ENCODE measurements at regions not wholly inside any gene's neighbourhood (a gene's known extent, or its start where the extent isn't known, plus 50 kb on each side); places are given as distances from the start of the nearest gene placed in this dataset.

DNA sequence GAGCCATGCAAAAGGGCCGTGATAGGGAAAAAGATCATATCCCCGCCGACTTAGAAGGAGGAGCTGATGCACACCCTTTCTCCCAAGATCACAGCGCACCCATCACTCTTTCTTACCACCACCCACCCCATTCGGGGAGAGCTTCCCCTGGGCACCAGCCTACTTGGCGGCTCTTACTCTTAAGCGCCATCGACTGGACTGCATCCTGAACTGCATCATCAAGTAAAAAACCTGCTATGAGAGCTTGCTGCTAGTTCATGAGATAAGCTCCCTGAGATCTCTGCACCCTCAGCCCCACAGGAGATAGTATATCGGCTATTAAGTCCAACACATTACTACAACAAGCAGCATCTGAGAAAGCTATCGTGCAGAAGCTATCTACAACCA lies 125.1 kb downstream of the BARHL2 start:
- Histone ChIP-seq H3K27ac (no peak overlapping the region), H3K9me3 (peaks cover 14% of the 10 kb centered on the region), H3K4me1 (no peaks in the 10 kb centered on the region), H3K27me3 (no peaks in the 10 kb centered on the region), H3K36me3 (no peaks in the 10 kb centered on the region), H3K4me3 (no peak overlapping the region)
- 65% methylated on average over 10 of the region's 10 CpGs for WGBS
- DNase-seq (ENCODE audit: low spot score in 2 of 2): no peak
- TF ChIP-seq POLR2A (IDR thresholded peaks at IDR 0.05): no peak
- TF ChIP-seq, protein P1, sequence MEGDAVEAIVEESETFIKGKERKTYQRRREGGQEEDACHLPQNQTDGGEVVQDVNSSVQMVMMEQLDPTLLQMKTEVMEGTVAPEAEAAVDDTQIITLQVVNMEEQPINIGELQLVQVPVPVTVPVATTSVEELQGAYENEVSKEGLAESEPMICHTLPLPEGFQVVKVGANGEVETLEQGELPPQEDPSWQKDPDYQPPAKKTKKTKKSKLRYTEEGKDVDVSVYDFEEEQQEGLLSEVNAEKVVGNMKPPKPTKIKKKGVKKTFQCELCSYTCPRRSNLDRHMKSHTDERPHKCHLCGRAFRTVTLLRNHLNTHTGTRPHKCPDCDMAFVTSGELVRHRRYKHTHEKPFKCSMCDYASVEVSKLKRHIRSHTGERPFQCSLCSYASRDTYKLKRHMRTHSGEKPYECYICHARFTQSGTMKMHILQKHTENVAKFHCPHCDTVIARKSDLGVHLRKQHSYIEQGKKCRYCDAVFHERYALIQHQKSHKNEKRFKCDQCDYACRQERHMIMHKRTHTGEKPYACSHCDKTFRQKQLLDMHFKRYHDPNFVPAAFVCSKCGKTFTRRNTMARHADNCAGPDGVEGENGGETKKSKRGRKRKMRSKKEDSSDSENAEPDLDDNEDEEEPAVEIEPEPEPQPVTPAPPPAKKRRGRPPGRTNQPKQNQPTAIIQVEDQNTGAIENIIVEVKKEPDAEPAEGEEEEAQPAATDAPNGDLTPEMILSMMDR (IDR thresholded peaks at IDR 0.05): no peak
- no peak for TF ChIP-seq EP300 (IDR thresholded peaks at IDR 0.05)
- no peak for TF ChIP-seq POLR2AphosphoS5 (IDR thresholded peaks at IDR 0.05)

DNA sequence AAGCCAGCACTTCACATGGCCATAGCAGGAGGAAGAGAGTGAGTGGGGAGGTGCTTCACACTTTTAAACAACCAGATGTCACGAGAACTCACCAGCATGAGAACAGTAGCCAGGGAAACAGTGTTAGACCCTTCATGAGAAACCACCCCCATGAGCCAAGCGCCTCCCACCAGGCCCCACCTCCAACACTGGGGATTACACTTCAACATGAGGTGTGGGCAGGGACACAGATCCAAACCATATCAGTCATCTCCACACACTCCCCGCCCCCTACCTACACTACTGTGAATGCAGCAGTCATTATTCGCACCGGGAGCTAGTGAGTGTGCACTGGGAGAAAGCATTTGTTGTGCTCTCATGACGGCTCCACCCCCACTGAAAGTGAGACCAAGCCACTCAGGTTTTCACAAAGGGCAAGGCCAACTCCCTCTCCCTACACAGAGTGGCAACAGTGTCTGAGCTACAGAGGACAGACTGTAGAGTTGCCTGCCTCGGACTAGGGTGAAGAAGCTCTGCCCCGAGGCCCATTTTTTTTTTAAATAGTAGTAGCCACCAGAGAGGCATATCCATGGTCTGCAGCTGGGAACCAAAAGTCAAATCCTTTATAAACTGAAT lies 125.6 kb downstream of the BARHL2 start:
- 58% methylated on average over 7 of the region's 8 CpGs for WGBS
- no peak overlapping the region for H3K27ac ChIP-seq

DNA sequence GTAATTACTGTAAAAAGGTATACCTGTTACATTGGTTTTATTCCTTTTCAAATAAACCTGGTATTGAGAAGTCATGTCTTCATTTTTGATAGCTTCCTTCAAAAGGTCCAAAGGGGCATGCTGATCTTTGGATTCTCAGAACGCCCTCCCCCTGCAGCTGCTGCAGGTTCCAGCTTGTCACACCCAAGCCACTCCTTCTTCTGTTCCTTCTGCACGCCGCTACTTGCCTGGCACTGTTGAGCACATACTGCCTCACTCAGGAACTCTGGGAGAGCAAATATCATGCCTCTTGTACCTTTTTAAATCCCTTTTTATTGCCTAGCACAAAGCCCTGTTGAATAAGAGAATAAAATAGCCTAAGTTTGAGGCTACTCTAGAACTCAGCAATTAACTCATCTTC lies 136.9 kb downstream of the BARHL2 start:
- TF ChIP-seq, protein P1 (IDR thresholded peaks at IDR 0.05): no peak
- TF ChIP-seq EP300 (IDR thresholded peaks at IDR 0.05): no peak
- no peak for TF ChIP-seq POLR2AphosphoS5 (IDR thresholded peaks at IDR 0.05)
- TF ChIP-seq POLR2A (IDR thresholded peaks at IDR 0.05): no peak
- no peaks in the 10 kb centered on the region for H3K9me3 ChIP-seq
- no peak for DNase-seq (ENCODE audit: low spot score in 2 of 2)
- H3K4me1 ChIP-seq: no peaks in the 10 kb centered on the region
- no peaks in the 10 kb centered on the region for H3K36me3 ChIP-seq
- WGBS: 37% methylated on average over 3 of the region's 3 CpGs
- H3K4me3 ChIP-seq: no peak overlapping the region
- no peak overlapping the region for H3K27ac ChIP-seq
- H3K27me3 ChIP-seq: no peaks in the 10 kb centered on the region

More for the DNA sequence above, 125.6 kb downstream of the BARHL2 start:
- no peak for DNase-seq (ENCODE audit: low spot score in 2 of 2)
- Histone ChIP-seq H3K9me3 (peaks cover 9% of the 10 kb centered on the region), H3K36me3 (no peaks in the 10 kb centered on the region), H3K4me1 (no peaks in the 10 kb centered on the region), H3K27me3 (no peaks in the 10 kb centered on the region), H3K4me3 (no peak overlapping the region)
- TF ChIP-seq POLR2AphosphoS5 (IDR thresholded peaks at IDR 0.05) (no peak), POLR2A (IDR thresholded peaks at IDR 0.05) (no peak), EP300 (IDR thresholded peaks at IDR 0.05) (no peak)
- TF ChIP-seq, protein P1 (IDR thresholded peaks at IDR 0.05): no peak

DNA sequence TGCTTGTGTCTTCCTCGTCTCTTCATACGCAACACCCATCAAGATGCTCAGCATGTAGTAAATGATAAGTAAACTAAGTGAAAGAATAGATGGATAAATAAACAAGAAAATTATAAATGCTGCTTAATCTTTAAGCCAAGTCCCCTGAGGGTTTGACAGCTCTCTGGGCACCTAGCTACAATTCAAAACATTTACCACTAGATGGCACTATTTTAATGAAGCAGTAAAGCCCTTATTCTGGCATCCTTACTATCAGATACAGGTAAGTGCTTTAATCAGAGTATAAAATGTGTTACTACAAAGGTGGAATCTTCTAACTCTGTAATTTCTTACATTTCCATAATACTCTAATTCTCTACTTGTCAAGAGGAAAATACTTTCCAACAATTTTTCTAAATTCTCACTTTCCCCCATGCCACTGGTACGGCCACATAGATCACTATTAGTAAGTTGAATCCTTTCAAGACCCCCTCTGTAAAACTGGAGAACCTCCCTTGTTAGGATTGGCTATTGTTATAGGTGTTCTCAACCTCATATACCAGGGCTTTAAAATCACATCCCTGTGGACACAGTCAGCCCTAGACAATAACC lies 137.8 kb downstream of the BARHL2 start:
- H3K4me1 ChIP-seq: no peaks in the 10 kb centered on the region
- H3K9me3 ChIP-seq: no peaks in the 10 kb centered on the region
- no peak overlapping the region for H3K27ac ChIP-seq
- H3K36me3 ChIP-seq: no peaks in the 10 kb centered on the region
- DNase-seq (ENCODE audit: low spot score in 2 of 2): no peak
- no peak overlapping the region for H3K4me3 ChIP-seq
- 57% methylated on average over 3 of the region's 3 CpGs for WGBS
- TF ChIP-seq, protein P1 (IDR thresholded peaks at IDR 0.05): peak; percentile 24 to 36
- TF ChIP-seq POLR2AphosphoS5 (IDR thresholded peaks at IDR 0.05): no peak
- H3K27me3 ChIP-seq: no peaks in the 10 kb centered on the region

DNA sequence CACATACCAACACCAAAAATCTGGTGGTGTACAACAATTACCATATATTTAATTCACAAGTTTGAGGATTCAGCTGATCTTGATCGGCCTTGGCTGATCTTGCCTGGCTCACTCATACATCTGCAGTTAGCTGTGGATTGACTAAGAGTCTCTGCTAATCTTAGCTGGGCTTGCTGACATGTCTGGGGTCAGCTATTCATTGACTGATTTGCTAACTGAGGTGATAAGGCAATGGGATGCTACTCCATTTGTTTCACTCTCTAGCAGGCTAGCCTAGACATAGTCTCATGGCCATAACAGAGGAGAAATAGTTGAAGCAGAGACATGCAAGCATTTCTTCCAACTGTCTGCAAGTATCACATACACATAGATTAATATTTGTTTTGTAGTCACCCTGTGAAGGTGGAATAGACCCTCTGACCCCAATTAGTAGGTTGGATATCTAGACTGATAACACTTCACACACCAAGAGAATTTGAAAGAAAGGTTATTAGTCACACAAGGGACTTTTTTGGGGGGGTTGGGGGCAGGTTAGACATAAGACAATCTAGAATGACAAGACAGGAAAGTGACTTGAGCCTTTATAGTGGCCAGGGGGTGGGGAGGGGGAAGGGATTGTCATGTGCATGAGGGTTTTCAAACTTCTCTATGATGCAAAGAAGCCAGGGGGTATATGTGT lies 142.3 kb downstream of the BARHL2 start:
- no peak overlapping the region for H3K27ac ChIP-seq
- no peak overlapping the region for H3K4me3 ChIP-seq
- no peaks in the 10 kb centered on the region for H3K4me1 ChIP-seq
- WGBS: 86% methylated on average over 1 of the region's 1 CpG
- no peaks in the 10 kb centered on the region for H3K36me3 ChIP-seq
- TF ChIP-seq, protein P1 (IDR thresholded peaks at IDR 0.05): no peak
- TF ChIP-seq POLR2AphosphoS5 (IDR thresholded peaks at IDR 0.05): no peak
- TF ChIP-seq POLR2A (IDR thresholded peaks at IDR 0.05): no peak
- no peak for TF ChIP-seq EP300 (IDR thresholded peaks at IDR 0.05)
- H3K27me3 ChIP-seq: peaks cover 3% of the 10 kb centered on the region
- no peaks in the 10 kb centered on the region for H3K9me3 ChIP-seq
- no peak for DNase-seq (ENCODE audit: low spot score in 2 of 2)
